ACHN (cell line): ENCODE measurements at regions not wholly inside any gene's neighbourhood (a gene's known extent, or its start where the extent isn't known, plus 50 kb on each side); places are given as distances from the start of the nearest gene placed in this dataset.

Experiments
- DNase-seq: peaks from one replicate; pipeline ENCODE4 v3.0.0-alpha.2; 2015
- in situ Hi-C: cut with HindIII; loops from 2 replicates; pipeline ENCODE4 v1.10.0; 2017; ENCODE audit warnings: low sequenced_read_pairs, low pct_ligation_motif_present, low pct_unique_long_range_greater_than_20kb

- in situ Hi-C loops: no loop called here
- no peak for DNase-seq
Measured at GRCh38 chr11:115696563-115696962, 192.3 kb upstream of the CADM1 start.

- in situ Hi-C loops: no loop called here
- no peak for DNase-seq
Measured at GRCh38 chr11:115695677-115696364, 191.6 kb upstream of the CADM1 start.

- in situ Hi-C loops: no loop called here
- DNase-seq: no peak
Measured at GRCh38 chr11:115693002-115693401, 188.8 kb upstream of the CADM1 start.

- in situ Hi-C loops: no loop called here
- no peak for DNase-seq
Measured at GRCh38 chr11:115691030-115691429, 186.8 kb upstream of the CADM1 start.

- DNase-seq: no peak
- in situ Hi-C loops: no loop called here
Measured at GRCh38 chr11:115687934-115688333, 183.7 kb upstream of the CADM1 start.

- DNase-seq: no peak
- in situ Hi-C loops: no loop called here
Measured at GRCh38 chr11:115684699-115685098, 180.5 kb upstream of the CADM1 start.

- DNase-seq: no peak
- in situ Hi-C loops: no loop called here
Measured at GRCh38 chr11:115684135-115684534, 179.9 kb upstream of the CADM1 start.

- no peak for DNase-seq
- in situ Hi-C loops: no loop called here
Measured at GRCh38 chr11:115682888-115683287, 178.7 kb upstream of the CADM1 start.

GRCh38 chr11:115682101-115682500 is 177.9 kb upstream of the CADM1 start:
- in situ Hi-C loops: no loop called here
- DNase-seq: no peak

GRCh38 chr11:115679945-115680344 is 175.7 kb upstream of the CADM1 start:
- in situ Hi-C loops: no loop called here
- no peak for DNase-seq

GRCh38 chr11:115678942-115679341 is 174.7 kb upstream of the CADM1 start:
- in situ Hi-C loops: no loop called here
- DNase-seq: peak; percentile 33

GRCh38 chr11:115677190-115677589 is 173.0 kb upstream of the CADM1 start:
- in situ Hi-C loops: no loop called here
- DNase-seq: no peak

GRCh38 chr11:115676768-115677167 is 172.6 kb upstream of the CADM1 start:
- in situ Hi-C loops: no loop called here
- peak; percentile 61 for DNase-seq

- in situ Hi-C loops: no loop called here
- DNase-seq: no peak
Measured at GRCh38 chr11:115676206-115676605, 172.0 kb upstream of the CADM1 start.

- DNase-seq: no peak
- in situ Hi-C loops: no loop called here
Measured at GRCh38 chr11:115674937-115675544, 170.8 kb upstream of the CADM1 start.

GRCh38 chr11:115674176-115674936 is 170.1 kb upstream of the CADM1 start:
- in situ Hi-C loops: no loop called here
- no peak for DNase-seq

- DNase-seq: no peak
- in situ Hi-C loops: no loop called here
Measured at GRCh38 chr11:115673720-115674119, 169.5 kb upstream of the CADM1 start.

GRCh38 chr11:115672999-115673411 is 168.8 kb upstream of the CADM1 start:
- no peak for DNase-seq
- in situ Hi-C loops: no loop called here

- no peak for DNase-seq
- in situ Hi-C loops: no loop called here
Measured at GRCh38 chr11:115672412-115672811, 168.2 kb upstream of the CADM1 start.
